ENCODE measurements at regions not wholly inside any gene's neighbourhood (a gene's known extent, or its start where the extent isn't known, plus 50 kb on each side); places are given as distances from the start of the nearest gene placed in this dataset.
A peak's percentile ranks its signal among the peaks of the same experiment; 100 is the strongest.
"Not testable (repeated sequence)": the region's sequence is repeated elsewhere in the genome, so short reads cannot be mapped to it uniquely, and the experiment has no call there.

DNA sequence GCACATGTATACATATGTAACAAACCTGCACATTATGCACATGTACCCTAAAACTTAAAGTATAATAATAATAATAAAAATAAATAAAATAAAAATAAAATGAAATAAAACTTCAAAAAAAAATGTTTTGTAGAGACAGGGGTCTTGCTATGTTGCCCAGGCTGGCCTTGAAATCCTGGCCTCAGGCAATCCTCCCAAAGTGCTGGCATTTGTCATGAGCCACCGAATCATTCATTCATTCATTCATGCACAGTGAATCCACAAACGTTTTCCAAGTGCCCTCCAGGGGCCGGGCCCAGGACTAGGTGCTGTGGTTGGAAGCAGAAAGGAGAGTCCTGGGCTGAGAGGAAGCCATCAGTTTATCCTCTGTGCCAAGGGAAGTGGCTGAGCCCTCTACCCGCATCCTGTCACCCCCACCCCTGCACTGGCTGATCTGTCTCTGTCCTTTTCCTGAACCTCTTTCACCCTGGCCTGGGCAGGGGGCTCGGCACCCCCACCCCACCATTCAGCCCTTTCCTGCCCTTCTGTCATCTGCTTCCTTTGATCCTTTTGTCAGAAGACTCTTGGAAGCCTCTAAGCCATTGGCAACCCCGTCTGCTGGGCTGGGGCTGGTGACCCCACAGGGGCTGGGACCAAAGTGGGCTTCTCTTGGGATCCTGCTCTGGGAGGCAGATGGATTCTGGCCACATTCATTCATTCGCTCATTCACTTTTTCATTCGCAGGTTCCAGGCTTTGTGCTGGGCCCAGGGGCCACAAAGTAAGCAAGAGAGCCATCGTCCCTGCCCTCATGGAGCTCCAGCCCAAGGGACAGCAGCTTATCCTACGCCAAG is 84.3 kb downstream of the IGLL1 start:
- DNase-seq = peak; percentile 61
- Mint-ChIP-seq H3K27me3 (peaks cover 33% of the 10 kb centered on the region), H3K27ac (no peak overlapping the region), H3K36me3 (no peaks in the 10 kb centered on the region), H3K4me1 (peaks cover 28% of the 10 kb centered on the region), H3K4me3 (peak overlapping the region; percentile 20), H3K9me3 (no peaks in the 10 kb centered on the region)
- CTCF ChIA-PET = no interaction called here

DNA sequence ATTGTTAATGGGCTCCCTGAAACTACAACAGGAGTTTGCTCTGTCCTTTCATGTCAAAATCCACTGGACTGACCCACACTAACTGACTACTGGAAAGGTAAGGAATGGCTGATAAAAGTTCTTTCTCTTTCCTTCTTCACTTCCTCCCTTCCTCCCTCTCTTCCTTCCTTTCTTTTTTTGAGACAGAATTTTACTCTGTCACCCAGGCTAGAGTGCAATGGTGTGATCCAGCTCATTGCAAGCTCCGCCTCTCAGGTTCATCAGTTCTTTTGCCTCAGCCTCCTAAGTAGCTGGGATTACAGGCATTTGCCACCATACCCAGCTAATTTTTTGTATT is 85.2 kb downstream of the IGLL1 start:
- Mint-ChIP-seq H3K4me3 (no peak overlapping the region), H3K4me1 (peaks cover 28% of the 10 kb centered on the region), H3K27ac (no peak overlapping the region), H3K36me3 (no peaks in the 10 kb centered on the region), H3K9me3 (no peaks in the 10 kb centered on the region), H3K27me3 (peaks cover 32% of the 10 kb centered on the region)
- no peak for DNase-seq
- CTCF ChIA-PET = no interaction called here

DNA sequence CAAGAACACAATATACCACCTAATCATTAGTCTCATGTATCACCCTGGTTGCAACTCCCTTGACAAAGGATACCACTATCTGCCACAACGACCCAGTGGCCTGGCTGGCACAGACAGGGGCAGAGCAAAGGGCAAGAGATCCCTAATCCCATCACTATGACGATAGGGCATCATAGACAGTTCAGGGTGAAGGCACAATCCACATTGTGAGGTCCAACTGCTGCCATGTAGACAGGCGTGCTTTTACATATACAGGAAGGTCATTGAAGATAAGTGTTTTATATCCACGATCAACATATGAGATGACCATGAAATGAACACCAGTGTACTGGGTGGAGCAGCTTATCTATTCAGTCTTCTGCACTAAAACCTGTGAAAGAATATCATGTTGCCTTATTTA is 94.6 kb downstream of the IGLL1 start:
- H3K36me3 Mint-ChIP-seq = no peaks in the 10 kb centered on the region
- DNase-seq = no peak
- peaks cover 35% of the 10 kb centered on the region for H3K27me3 Mint-ChIP-seq
- no peaks in the 10 kb centered on the region for H3K9me3 Mint-ChIP-seq
- H3K4me3 Mint-ChIP-seq = no peak overlapping the region
- no peak overlapping the region for H3K27ac Mint-ChIP-seq
- peaks cover 3% of the 10 kb centered on the region for H3K4me1 Mint-ChIP-seq
- CTCF ChIA-PET = no interaction called here

DNA sequence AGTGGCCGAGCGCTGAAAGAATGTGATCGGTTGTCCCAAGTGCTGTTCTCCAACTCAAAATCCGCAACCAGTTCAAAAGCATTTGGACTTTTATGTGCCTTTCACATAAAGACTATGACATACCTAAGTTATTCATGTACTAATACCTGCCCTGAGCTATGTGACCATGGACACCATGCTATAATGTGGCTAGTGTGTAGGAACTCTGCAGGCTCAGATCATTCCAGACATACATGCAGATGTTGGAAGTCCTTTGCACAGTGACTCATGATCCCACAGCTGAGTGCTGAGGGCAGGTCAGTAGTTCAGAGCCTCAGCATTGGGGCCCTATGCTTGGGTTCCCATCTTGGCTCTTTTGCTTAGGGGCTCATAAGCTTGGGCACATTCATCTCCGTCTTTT is 95.4 kb downstream of the IGLL1 start:
- no peak overlapping the region for H3K27ac Mint-ChIP-seq
- DNase-seq = no peak
- H3K4me1 Mint-ChIP-seq = peaks cover 3% of the 10 kb centered on the region
- CTCF ChIA-PET = no interaction called here
- H3K27me3 Mint-ChIP-seq = peaks cover 30% of the 10 kb centered on the region
- no peaks in the 10 kb centered on the region for H3K9me3 Mint-ChIP-seq
- H3K36me3 Mint-ChIP-seq = no peaks in the 10 kb centered on the region
- H3K4me3 Mint-ChIP-seq = no peak overlapping the region

DNA sequence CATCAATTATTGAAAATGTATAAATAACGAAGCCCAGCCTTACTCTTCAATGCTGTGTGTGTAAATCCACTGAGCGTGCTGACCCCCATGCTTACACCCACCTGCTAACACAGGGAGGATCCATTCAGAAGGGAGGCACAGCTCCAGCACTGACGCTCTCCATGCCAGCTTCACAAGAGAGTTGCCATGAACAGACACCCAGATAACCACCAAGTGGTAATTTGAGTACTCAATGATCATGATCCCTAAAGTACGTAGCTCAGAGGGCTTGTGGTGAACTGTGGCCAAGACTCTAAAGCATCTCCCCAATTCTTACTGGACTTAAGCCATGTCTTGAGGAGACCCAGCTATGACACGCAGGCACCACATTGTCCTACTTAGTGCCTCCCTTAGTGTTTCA is 98.7 kb downstream of the IGLL1 start:
- peaks cover 4% of the 10 kb centered on the region for H3K4me1 Mint-ChIP-seq
- CTCF ChIA-PET = no interaction called here
- no peaks in the 10 kb centered on the region for H3K36me3 Mint-ChIP-seq
- no peak overlapping the region for H3K27ac Mint-ChIP-seq
- H3K27me3 Mint-ChIP-seq = peaks cover 18% of the 10 kb centered on the region
- H3K4me3 Mint-ChIP-seq = no peak overlapping the region
- DNase-seq = no peak
- no peaks in the 10 kb centered on the region for H3K9me3 Mint-ChIP-seq

DNA sequence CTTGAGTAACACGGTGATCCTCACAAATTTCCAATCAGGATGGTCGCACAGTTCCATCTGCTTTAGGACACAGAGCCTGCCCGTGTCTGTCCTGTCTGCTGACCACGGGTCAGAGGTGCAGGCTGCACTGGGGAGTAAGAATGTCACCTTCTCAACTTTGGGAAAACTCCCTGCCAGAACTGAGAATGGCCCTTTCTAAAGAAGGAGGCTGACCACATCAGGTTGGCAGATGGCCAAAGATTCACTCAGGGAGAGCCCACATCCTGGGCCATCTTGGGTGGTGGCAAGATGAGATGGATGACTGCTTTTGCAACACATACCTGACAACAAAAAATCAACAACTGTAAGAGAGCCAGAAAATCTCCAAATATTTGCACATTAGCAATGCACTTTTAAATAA is 101.9 kb downstream of the IGLL1 start:
- no peak overlapping the region for H3K27ac Mint-ChIP-seq
- no peaks in the 10 kb centered on the region for H3K9me3 Mint-ChIP-seq
- no peak for DNase-seq
- peaks cover 27% of the 10 kb centered on the region for H3K27me3 Mint-ChIP-seq
- H3K36me3 Mint-ChIP-seq = no peaks in the 10 kb centered on the region
- H3K4me1 Mint-ChIP-seq = peaks cover 4% of the 10 kb centered on the region
- no peak overlapping the region for H3K4me3 Mint-ChIP-seq
- CTCF ChIA-PET = no interaction called here

DNA sequence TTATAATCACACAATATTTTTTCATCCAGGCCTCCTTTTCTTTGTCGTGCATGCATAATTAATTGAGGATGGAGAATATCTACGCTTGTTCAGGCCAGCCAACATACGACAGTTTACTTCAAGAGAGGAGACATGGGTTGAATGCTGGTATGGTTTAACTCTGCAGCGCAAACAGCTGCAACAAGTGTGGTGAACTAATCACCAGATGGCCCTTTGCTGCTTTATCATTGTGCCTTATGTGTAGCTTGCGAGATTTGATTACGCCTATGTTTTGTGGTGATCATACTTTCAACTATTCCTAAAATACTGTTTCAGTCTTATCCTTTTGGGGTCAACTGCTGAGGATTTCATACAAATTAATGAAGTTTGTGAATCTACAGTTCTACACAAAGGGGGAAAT is 105.6 kb downstream of the IGLL1 start:
- CTCF ChIA-PET, H3K4me1 Mint-ChIP-seq, H3K9me3 Mint-ChIP-seq, H3K4me3 Mint-ChIP-seq, H3K27ac Mint-ChIP-seq, DNase-seq, H3K36me3 Mint-ChIP-seq: not testable (repeated sequence)
- H3K27me3 Mint-ChIP-seq = peaks cover 22% of the 10 kb centered on the region

DNA sequence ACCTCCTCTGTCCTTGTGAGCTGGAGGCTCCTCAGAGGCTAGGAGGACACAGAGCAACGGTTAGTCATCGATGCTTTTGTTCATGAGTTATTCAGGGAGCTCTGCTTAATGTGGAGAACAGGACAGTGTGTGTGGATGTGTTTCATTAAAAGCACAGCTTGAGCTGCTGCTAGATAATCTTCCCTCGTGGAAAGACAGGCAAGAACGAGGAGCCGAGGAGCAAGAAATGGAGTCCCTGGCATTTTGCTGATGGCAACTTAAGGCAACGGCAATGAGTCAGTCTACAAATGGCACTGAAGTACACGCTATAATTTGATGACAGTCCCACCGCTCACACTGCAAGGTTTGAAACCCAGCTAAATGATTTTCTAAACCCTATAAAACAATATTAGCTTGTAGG is 106.2 kb downstream of the IGLL1 start:
- Mint-ChIP-seq H3K36me3 (no peaks in the 10 kb centered on the region), H3K27ac (no peak overlapping the region), H3K27me3 (peaks cover 22% of the 10 kb centered on the region), H3K9me3 (no peaks in the 10 kb centered on the region), H3K4me1 (peaks cover 4% of the 10 kb centered on the region), H3K4me3 (no peak overlapping the region)
- CTCF ChIA-PET = no interaction called here
- DNase-seq = no peak

DNA sequence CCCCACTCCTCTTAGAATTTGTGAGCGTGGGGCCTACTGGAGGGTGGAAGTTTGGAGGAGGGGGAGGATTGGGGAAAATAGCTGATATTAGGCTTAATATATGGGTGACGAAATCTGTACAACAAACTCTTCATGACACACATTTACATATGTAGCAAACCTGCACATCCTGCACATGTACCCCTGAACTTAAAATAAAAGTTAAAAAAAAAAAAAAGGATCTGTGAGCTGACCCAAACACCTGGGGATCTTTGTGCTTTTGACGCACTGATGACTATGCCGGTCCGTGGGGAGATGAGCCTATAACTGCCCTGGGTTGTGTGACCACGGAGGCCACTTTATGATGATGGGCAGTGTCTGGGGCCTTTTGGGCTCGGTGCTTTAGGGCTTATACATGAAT is 107.7 kb downstream of the IGLL1 start:
- not testable (repeated sequence) for H3K9me3 Mint-ChIP-seq
- peaks cover 19% of the 10 kb centered on the region for H3K27me3 Mint-ChIP-seq

DNA sequence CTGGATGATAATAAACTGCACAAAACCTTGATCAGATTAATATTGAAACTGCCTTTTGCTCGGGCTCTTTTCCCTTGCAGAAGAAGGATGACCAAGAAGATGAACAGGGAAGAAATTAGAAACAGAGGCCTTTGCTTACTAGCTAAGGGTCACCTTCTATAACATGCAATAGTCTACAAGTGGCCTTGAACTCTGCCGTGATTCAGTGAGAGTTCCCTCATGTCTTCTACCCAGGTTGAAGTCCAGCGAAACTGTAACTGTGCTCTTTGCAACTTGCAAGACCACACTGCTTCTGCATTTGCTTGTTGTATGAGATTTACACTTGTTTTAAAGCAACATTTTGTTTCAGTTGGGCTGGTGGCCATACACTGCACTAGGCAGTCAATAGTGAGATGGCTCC is 108.4 kb downstream of the IGLL1 start:
- no peaks in the 10 kb centered on the region for H3K9me3 Mint-ChIP-seq
- H3K36me3 Mint-ChIP-seq = no peaks in the 10 kb centered on the region
- no peak overlapping the region for H3K4me3 Mint-ChIP-seq
- DNase-seq = no peak
- no peak overlapping the region for H3K27ac Mint-ChIP-seq
- CTCF ChIA-PET = no interaction called here
- H3K27me3 Mint-ChIP-seq = peaks cover 23% of the 10 kb centered on the region
- no peaks in the 10 kb centered on the region for H3K4me1 Mint-ChIP-seq

More for the DNA sequence above, 107.7 kb downstream of the IGLL1 start:
- H3K36me3 Mint-ChIP-seq, H3K4me3 Mint-ChIP-seq, H3K4me1 Mint-ChIP-seq, DNase-seq, H3K27ac Mint-ChIP-seq, CTCF ChIA-PET: not testable (repeated sequence)

DNA sequence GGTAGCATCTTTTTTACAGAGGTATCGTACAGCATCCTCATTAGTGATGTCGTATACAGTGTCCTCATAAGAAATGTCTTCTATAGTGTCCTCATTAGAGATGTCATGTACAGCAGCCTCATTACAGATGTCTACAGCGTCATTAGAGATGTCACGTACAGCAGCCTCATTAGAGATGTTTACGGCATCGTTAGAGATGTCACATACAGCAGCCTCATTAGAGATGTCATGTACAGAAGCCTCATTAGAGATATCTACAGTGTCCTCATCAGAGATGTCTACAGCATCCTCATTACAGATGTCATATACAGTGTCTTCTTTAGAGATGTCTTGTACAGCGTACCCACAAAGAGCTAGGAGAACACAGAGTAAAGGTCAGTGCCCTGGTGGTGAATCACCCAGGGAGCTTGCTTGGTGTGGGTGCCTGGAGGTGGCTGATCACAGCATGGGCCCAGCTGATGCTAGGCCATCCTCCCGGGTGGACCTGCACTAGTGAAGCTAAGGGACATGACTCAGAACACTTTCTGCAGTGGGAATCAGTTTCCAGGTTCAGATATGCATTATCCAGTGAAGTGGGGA is 109.2 kb downstream of the IGLL1 start:
- CTCF ChIA-PET = no interaction called here
- no peak for DNase-seq
- H3K9me3 Mint-ChIP-seq = no peaks in the 10 kb centered on the region
- H3K27ac Mint-ChIP-seq = no peak overlapping the region
- peaks cover 29% of the 10 kb centered on the region for H3K27me3 Mint-ChIP-seq
- no peaks in the 10 kb centered on the region for H3K4me1 Mint-ChIP-seq
- H3K36me3 Mint-ChIP-seq = no peaks in the 10 kb centered on the region
- H3K4me3 Mint-ChIP-seq = no peak overlapping the region

DNA sequence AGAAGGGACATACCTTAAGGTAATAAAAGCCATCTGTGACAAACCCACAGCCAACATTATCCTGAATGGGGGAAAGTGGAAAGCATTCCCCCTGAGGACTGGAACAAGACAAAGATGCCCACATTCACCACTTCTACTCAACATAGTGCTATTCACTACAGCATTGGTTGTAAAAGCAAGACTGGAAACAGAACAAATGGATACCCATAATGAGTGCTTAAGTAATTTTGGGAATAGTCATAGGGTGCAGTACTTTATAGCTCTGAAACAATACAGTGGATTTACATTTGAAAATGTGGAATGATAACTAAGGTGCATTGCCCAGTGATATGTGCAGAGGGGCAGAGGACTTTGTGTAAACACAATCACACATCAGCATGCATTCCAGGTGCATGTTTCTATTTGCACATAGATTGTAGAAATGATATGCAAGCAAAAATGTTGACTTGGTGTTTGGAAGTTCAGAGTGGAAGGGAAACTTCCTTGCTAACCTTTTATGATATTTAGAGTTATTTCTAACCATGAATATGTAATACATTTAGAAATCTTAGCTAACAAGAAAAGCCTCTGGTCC is 112.3 kb downstream of the IGLL1 start:
- Mint-ChIP-seq H3K27me3 (peaks cover 26% of the 10 kb centered on the region), H3K4me3 (no peak overlapping the region), H3K9me3 (no peaks in the 10 kb centered on the region), H3K36me3 (no peaks in the 10 kb centered on the region), H3K27ac (no peak overlapping the region), H3K4me1 (no peaks in the 10 kb centered on the region)
- DNase-seq = no peak
- CTCF ChIA-PET = no interaction called here

DNA sequence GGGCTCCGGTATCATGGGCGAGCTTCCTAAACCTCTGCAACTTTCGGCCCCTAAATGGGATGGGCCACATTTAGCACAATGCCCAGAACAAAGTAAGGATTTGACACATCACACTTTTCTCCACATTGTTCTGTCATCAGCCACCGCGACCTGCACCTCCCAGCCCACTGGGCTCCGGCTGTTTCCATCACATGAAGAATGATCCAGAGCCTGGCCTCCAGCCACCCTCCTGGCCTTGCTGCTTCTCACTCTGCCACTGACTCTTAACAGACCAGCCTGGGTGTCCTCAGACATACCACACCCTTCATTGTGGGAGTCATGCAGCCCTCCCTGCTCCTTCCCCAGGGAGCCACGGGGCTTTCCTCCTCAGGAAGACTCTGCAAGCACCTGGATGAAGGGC is 113.7 kb downstream of the IGLL1 start:
- CTCF ChIA-PET = no interaction called here
- peaks cover 30% of the 10 kb centered on the region for H3K27me3 Mint-ChIP-seq
- H3K4me3 Mint-ChIP-seq = no peak overlapping the region
- H3K27ac Mint-ChIP-seq = no peak overlapping the region
- H3K4me1 Mint-ChIP-seq = no peaks in the 10 kb centered on the region
- no peaks in the 10 kb centered on the region for H3K9me3 Mint-ChIP-seq
- no peak for DNase-seq
- H3K36me3 Mint-ChIP-seq = no peaks in the 10 kb centered on the region

DNA sequence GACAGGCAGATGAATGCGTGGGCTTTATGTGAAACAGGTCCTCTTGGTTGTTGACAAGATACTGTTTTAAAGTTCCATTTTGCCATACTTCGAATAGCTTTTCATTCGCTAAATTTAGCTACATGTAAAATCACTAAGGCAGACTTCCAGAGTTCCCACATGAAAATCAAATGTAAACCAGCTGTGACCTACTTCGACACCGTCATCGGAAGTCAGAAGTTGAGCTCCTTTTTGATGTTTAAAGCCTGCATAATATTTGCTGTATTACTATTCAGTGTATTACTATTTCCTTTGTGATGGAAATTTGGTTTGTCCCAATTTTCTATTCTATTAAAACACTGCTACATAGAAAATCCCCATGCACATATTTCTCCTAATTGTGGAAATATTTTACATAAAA is 115.3 kb downstream of the IGLL1 start:
- H3K36me3 Mint-ChIP-seq, H3K9me3 Mint-ChIP-seq, H3K27ac Mint-ChIP-seq, H3K4me1 Mint-ChIP-seq, CTCF ChIA-PET, DNase-seq, H3K4me3 Mint-ChIP-seq: not testable (repeated sequence)
- H3K27me3 Mint-ChIP-seq = peaks cover 42% of the 10 kb centered on the region

DNA sequence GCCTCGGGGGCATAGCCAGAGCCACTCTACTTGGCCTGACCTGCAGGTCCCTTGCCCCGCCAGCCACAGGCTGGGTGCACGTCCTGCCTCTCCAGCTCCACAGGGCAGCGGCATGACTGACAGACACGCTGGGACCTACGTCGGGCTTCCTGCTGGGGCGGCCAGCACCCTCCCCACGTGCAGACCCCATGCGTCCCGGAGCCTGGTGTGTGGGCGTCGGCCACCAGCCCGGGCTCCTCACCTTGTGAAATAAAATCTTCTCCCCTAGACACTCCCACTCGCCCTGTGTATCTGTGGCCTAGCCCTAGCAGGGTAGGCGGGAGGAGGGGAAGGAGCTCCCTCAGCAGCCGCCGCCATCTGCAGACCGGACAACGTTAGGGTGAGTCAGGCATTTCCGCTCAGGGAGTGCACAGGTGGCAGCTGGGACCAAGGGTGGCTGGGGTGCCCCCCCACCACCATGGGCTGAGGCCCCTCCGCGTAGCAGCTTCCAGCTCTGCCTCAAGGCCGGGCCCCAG is 119.5 kb downstream of the IGLL1 start:
- DNase-seq, H3K27ac Mint-ChIP-seq, H3K9me3 Mint-ChIP-seq, CTCF ChIA-PET, H3K4me3 Mint-ChIP-seq, H3K36me3 Mint-ChIP-seq: not testable (repeated sequence)
- Mint-ChIP-seq H3K4me1 (peaks cover 14% of the 10 kb centered on the region), H3K27me3 (peaks cover 72% of the 10 kb centered on the region)
